ENCODE measurements at regions not wholly inside any gene's neighbourhood (a gene's known extent, or its start where the extent isn't known, plus 50 kb on each side); places are given as distances from the start of the nearest gene placed in this dataset.

DNA sequence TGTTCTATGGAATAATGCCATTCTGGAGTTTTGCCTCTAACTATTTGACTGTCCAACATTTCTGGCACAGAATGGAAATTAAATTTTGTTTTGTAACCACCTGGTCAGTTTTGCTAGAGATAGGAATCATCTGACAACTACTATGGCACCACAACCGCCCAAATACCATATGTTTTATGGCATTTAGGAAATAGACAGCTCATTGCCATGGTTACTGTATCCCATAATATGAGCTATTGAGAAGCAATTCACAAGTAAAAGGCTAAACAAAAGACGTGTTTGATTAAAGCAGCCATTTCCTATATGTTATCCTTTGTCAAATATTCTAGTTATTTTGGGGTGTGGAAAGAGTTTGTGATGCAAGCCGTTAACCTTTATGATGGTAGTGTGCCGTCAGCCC, 1105.3 kb upstream of the LCORL start:
- no peaks in the 10 kb centered on the region for H3K9me3 Mint-ChIP-seq
- TF ChIP-seq, protein P1, sequence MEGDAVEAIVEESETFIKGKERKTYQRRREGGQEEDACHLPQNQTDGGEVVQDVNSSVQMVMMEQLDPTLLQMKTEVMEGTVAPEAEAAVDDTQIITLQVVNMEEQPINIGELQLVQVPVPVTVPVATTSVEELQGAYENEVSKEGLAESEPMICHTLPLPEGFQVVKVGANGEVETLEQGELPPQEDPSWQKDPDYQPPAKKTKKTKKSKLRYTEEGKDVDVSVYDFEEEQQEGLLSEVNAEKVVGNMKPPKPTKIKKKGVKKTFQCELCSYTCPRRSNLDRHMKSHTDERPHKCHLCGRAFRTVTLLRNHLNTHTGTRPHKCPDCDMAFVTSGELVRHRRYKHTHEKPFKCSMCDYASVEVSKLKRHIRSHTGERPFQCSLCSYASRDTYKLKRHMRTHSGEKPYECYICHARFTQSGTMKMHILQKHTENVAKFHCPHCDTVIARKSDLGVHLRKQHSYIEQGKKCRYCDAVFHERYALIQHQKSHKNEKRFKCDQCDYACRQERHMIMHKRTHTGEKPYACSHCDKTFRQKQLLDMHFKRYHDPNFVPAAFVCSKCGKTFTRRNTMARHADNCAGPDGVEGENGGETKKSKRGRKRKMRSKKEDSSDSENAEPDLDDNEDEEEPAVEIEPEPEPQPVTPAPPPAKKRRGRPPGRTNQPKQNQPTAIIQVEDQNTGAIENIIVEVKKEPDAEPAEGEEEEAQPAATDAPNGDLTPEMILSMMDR (IDR thresholded peaks at IDR 0.05): no peak
- no peaks in the 10 kb centered on the region for H3K36me3 Mint-ChIP-seq (ENCODE audit: low read depth)
- H3K4me1 Mint-ChIP-seq: no peaks in the 10 kb centered on the region
- H3K4me3 Mint-ChIP-seq: no peak overlapping the region
- no peak for DNase-seq
- no peak overlapping the region for H3K27ac Mint-ChIP-seq
- no peaks in the 10 kb centered on the region for H3K27me3 Mint-ChIP-seq (ENCODE audit: low read depth, poor library complexity)

DNA sequence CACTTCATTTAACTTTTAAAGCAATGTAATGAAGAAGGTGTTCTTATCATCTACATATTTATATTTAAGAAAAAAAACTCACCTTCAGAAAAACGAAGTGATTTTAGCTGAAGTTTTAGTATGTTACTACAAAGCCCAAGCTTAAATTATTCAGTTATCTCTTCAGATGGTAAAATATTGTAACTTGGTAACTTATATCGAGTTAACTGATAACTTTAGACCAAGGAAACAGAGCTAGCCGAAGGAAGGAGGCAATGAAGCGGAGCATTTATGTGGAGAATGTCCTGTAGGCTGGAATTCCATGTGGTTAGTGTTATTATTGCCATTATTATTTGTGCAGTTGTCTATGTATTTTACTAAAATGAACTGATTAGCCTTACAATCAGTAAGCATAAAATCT, 1102.1 kb upstream of the LCORL start:
- Mint-ChIP-seq H3K4me3 (no peak overlapping the region), H3K4me1 (peaks cover 4% of the 10 kb centered on the region), H3K27me3 (ENCODE audit: low read depth, poor library complexity) (no peaks in the 10 kb centered on the region), H3K36me3 (ENCODE audit: low read depth) (no peaks in the 10 kb centered on the region), H3K27ac (no peak overlapping the region), H3K9me3 (no peaks in the 10 kb centered on the region)
- TF ChIP-seq, protein P1 (IDR thresholded peaks at IDR 0.05): no peak
- no peak for DNase-seq

DNA sequence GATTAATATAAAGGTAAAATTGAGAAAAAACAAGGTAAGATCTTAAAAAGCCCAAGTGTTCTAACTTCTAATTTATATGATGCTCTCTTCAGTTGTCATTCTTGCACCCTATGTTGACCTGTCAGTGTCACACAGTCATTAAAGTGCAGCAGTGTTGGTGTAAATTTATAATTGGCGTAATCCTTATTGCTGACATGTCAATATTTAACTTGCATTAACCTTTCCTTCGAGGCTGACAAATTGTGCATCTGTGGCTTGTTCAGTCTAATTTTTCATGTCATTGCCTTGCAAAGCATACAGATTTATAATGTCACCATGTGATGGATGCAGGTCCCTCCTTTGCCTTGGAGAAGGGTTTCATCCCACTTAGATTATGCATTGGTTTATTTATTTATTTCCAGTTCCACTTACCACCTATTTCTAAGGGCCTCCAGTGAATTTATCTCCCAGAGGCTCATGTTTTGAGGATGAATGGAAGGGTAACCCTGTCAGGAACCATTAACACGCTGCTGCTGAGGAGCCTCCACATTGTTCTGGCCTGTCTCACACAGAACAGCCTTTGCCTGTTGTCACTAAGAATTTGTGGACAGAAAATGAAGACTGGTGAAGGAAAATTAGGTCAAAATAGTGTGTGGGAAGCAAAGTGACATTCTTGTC, 1098.5 kb upstream of the LCORL start:
- Mint-ChIP-seq H3K4me1 (peaks cover 8% of the 10 kb centered on the region), H3K4me3 (no peak overlapping the region), H3K27me3 (ENCODE audit: low read depth, poor library complexity) (no peaks in the 10 kb centered on the region), H3K27ac (no peak overlapping the region), H3K36me3 (ENCODE audit: low read depth) (no peaks in the 10 kb centered on the region), H3K9me3 (no peaks in the 10 kb centered on the region)
- DNase-seq: no peak
- TF ChIP-seq, protein P1 (IDR thresholded peaks at IDR 0.05): no peak

GRCh38 chr4:19117022-19117421, 1095.5 kb upstream of the LCORL start:
- Mint-ChIP-seq H3K27ac (no peak overlapping the region), H3K9me3 (no peaks in the 10 kb centered on the region), H3K27me3 (ENCODE audit: low read depth, poor library complexity) (no peaks in the 10 kb centered on the region), H3K4me1 (peaks cover 9% of the 10 kb centered on the region), H3K36me3 (ENCODE audit: low read depth) (no peaks in the 10 kb centered on the region), H3K4me3 (no peak overlapping the region)
- DNase-seq: no peak
- TF ChIP-seq, protein P1 (IDR thresholded peaks at IDR 0.05): no peak

- DNase-seq: no peak
- no peaks in the 10 kb centered on the region for H3K36me3 Mint-ChIP-seq (ENCODE audit: low read depth)
- TF ChIP-seq, protein P1 (IDR thresholded peaks at IDR 0.05): no peak
- H3K27me3 Mint-ChIP-seq (ENCODE audit: low read depth, poor library complexity): no peaks in the 10 kb centered on the region
- no peak overlapping the region for H3K4me3 Mint-ChIP-seq
- peaks cover 4% of the 10 kb centered on the region for H3K4me1 Mint-ChIP-seq
- H3K9me3 Mint-ChIP-seq: peaks cover 5% of the 10 kb centered on the region
- H3K27ac Mint-ChIP-seq: no peak overlapping the region
These were observed 1082.6 kb upstream of the LCORL start for GRCh38 chr4:19104176-19104575.

GRCh38 chr4:19095491-19096046, 1074.0 kb upstream of the LCORL start:
- Mint-ChIP-seq H3K27ac (peak overlapping the region; percentile 1), H3K9me3 (peaks cover 5% of the 10 kb centered on the region)

More at GRCh38 chr4:19095491-19096046, 1074.0 kb upstream of the LCORL start:
- Mint-ChIP-seq H3K4me1 (no peaks in the 10 kb centered on the region), H3K27me3 (ENCODE audit: low read depth, poor library complexity) (no peaks in the 10 kb centered on the region), H3K36me3 (ENCODE audit: low read depth) (no peaks in the 10 kb centered on the region), H3K4me3 (no peak overlapping the region)
- DNase-seq: no peak
- TF ChIP-seq, protein P1 (IDR thresholded peaks at IDR 0.05): no peak
